Right lobe of liver (tissue), 4 donors: ENCODE measurements at regions not wholly inside any gene's neighbourhood (a gene's known extent, or its start where the extent isn't known, plus 50 kb on each side); places are given as distances from the start of the nearest gene placed in this dataset.
"Not testable (repeated sequence)": the region's sequence is repeated elsewhere in the genome, so short reads cannot be mapped to it uniquely, and the experiment has no call there.

Experiments
- POLR2A ChIP-seq: fragments of 450-650 bp; IDR thresholded peaks from one replicate; pipeline ENCODE4 v1.6.1; 2017; ENCODE audit warnings: antibody characterized with exemption, mild to moderate bottlenecking
- TF ChIP-seq, protein P1 (sequence below), 4 donors: fragments of 200-600 bp in 3 of 4; fragments of 450-650 bp in 1 of 4; IDR thresholded peaks; one replicate each; pipeline versions ENCODE4 v1.5.1 to v1.8.0; 2016 to 2022; ENCODE audit warnings: antibody characterized with exemption in 4 of 4, mild to moderate bottlenecking in 2 of 4
- donor health status: DM: no; HTN: no; CAD: no.
- donor health status: DM: no; HTN: no; CAD: no.
- donor health status: DM: no; HTN: yes; CAD: no.

DNA sequence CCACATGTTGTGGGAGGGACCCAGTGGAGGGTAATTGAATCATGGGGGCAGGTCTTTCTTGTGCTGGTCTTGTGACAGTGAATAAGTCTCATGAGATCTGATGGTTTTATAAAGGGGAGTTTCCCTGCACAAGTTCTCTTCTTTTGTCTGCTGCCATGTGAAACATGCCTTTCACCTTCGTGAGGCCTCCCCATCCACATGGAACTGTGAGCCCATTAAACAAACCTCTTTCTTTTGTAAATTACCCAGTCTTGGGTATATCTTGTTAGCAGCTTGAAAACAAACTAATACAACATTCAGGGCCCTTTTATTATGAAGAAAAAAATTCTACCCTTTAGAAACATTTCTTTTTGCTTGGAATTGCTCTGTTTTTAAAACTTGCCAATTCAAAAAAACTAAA, 285.4 kb downstream of the GJA1 start:
- TF ChIP-seq, protein P1, sequence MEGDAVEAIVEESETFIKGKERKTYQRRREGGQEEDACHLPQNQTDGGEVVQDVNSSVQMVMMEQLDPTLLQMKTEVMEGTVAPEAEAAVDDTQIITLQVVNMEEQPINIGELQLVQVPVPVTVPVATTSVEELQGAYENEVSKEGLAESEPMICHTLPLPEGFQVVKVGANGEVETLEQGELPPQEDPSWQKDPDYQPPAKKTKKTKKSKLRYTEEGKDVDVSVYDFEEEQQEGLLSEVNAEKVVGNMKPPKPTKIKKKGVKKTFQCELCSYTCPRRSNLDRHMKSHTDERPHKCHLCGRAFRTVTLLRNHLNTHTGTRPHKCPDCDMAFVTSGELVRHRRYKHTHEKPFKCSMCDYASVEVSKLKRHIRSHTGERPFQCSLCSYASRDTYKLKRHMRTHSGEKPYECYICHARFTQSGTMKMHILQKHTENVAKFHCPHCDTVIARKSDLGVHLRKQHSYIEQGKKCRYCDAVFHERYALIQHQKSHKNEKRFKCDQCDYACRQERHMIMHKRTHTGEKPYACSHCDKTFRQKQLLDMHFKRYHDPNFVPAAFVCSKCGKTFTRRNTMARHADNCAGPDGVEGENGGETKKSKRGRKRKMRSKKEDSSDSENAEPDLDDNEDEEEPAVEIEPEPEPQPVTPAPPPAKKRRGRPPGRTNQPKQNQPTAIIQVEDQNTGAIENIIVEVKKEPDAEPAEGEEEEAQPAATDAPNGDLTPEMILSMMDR (IDR thresholded peaks at IDR 0.05), result not testable (repeated sequence)
- TF ChIP-seq POLR2A, result not testable (repeated sequence)
